ENCODE measurements at regions not wholly inside any gene's neighbourhood (a gene's known extent, or its start where the extent isn't known, plus 50 kb on each side); places are given as distances from the start of the nearest gene placed in this dataset.
"Not testable (repeated sequence)": the region's sequence is repeated elsewhere in the genome, so short reads cannot be mapped to it uniquely, and the experiment has no call there.

- no peak for DNase-seq
These were observed 1695.4 kb upstream of the WWC1 start for GRCh38 chr5:166596043-166596442.

- no peak for DNase-seq
These were observed 1689.2 kb upstream of the WWC1 start for GRCh38 chr5:166602271-166602670.

- no peak for DNase-seq
These were observed 1673.9 kb upstream of the WWC1 start for GRCh38 chr5:166617507-166617906.

GRCh38 chr5:166618526-166618925, 1672.9 kb upstream of the WWC1 start:
- no peak for DNase-seq

- DNase-seq = no peak
These were observed 1666.9 kb upstream of the WWC1 start for GRCh38 chr5:166624573-166624972.

GRCh38 chr5:166625210-166625865, 1666.1 kb upstream of the WWC1 start:
- no peak for DNase-seq

- DNase-seq = no peak
These were observed 1654.2 kb upstream of the WWC1 start for GRCh38 chr5:166637295-166637694.

GRCh38 chr5:166639151-166639550, 1652.3 kb upstream of the WWC1 start:
- no peak for DNase-seq

GRCh38 chr5:166640136-166640535, 1651.3 kb upstream of the WWC1 start:
- not testable (repeated sequence) for DNase-seq

GRCh38 chr5:166648736-166649135, 1642.7 kb upstream of the WWC1 start:
- DNase-seq = no peak

- no peak for DNase-seq
These were observed 1641.8 kb upstream of the WWC1 start for GRCh38 chr5:166649676-166650075.

- DNase-seq = no peak
These were observed 1640.2 kb upstream of the WWC1 start for GRCh38 chr5:166651234-166651633.

GRCh38 chr5:166671811-166672210, 1619.6 kb upstream of the WWC1 start:
- DNase-seq = no peak

- no peak for DNase-seq
These were observed 1619.0 kb upstream of the WWC1 start for GRCh38 chr5:166672431-166672830.

GRCh38 chr5:166677891-166678290, 1613.6 kb upstream of the WWC1 start:
- no peak for DNase-seq

- DNase-seq = no peak
These were observed 1612.1 kb upstream of the WWC1 start for GRCh38 chr5:166679331-166679730.

- DNase-seq = no peak
These were observed 1596.1 kb upstream of the WWC1 start for GRCh38 chr5:166695326-166695725.

- no peak for DNase-seq
These were observed 1583.2 kb upstream of the WWC1 start for GRCh38 chr5:166708291-166708690.

- DNase-seq = no peak
These were observed 1581.8 kb upstream of the WWC1 start for GRCh38 chr5:166709691-166710090.

GRCh38 chr5:166710271-166710670, 1581.2 kb upstream of the WWC1 start:
- DNase-seq = no peak

- no peak for DNase-seq
These were observed 1578.8 kb upstream of the WWC1 start for GRCh38 chr5:166712447-166713185.

- DNase-seq = no peak
These were observed 1578.2 kb upstream of the WWC1 start for GRCh38 chr5:166713295-166713694.

- no peak for DNase-seq
These were observed 1574.5 kb upstream of the WWC1 start for GRCh38 chr5:166716856-166717492.

- DNase-seq = no peak
These were observed 1571.5 kb upstream of the WWC1 start for GRCh38 chr5:166719991-166720390.
